SK-N-SH (cell line): ENCODE measurements at regions not wholly inside any gene's neighbourhood (a gene's known extent, or its start where the extent isn't known, plus 50 kb on each side); places are given as distances from the start of the nearest gene placed in this dataset.

Source experiments
- CTCF ChIA-PET: fragments of 300-600, 350-600 bp; formaldehyde crosslinking; extraction: SDS; loops from one replicate; lab custom pipeline; 2021; lab: Yijun Ruan, JAX
- POLR2A ChIA-PET: fragments of 350-600 bp; sonication (Branson Sonifier 250); formaldehyde crosslinking; extraction: SDS; loops from one replicate; lab custom pipeline; 2020; ENCODE audit warnings: antibody characterized with exemption, inconsistent platforms; lab: Yijun Ruan, JAX
- DNase-seq: peaks from one replicate; pipeline ENCODE4 v3.0.0; 2012
- H2AFZ ChIP-seq: fragments of 200-600 bp; sonication (generic); 2 replicates; pipeline ENCODE4 v1.8.1; 2016; ENCODE audit warnings: antibody characterized with exemption, mild to moderate bottlenecking, low read depth
- H3F3A ChIP-seq: fragments of 200-600 bp; sonication (generic); replicated peaks from 2 replicates; pipeline ENCODE3; 2016; ENCODE audit warnings: antibody characterized with exemption, mild to moderate bottlenecking; ENCODE audit not compliant: insufficient read depth
- H3K27ac ChIP-seq, 2 experiments: fragments of 200-500 bp in 1 of 2; fragments of 200-600 bp in 1 of 2; sonication (Bioruptor generic) in 1 of 2; sonication (generic), shearing (Covaris generic) in 1 of 2; 2 replicates each; pipeline versions ENCODE4 v1.5.1 to v1.6.1; 2014 to 2016; ENCODE audit warnings: low read depth in 2 of 2, inconsistent platforms in 1 of 2, low read length in 1 of 2, mild to moderate bottlenecking in 1 of 2, mixed read lengths in 1 of 2
- H3K27me3 ChIP-seq: fragments of 200-600 bp; sonication (generic), shearing (Covaris generic); 2 replicates; pipeline ENCODE4 v1.6.1; 2016; ENCODE audit warnings: mixed run types; ENCODE audit not compliant: insufficient read depth
- H3K36me3 ChIP-seq, 2 experiments: fragments of 200-500 bp in 1 of 2; fragments of 200-600 bp in 1 of 2; sonication (Bioruptor generic) in 1 of 2; sonication (generic) in 1 of 2; replicated peaks in 1 of 2; 2 replicates each; pipeline versions ENCODE3 to v1.5.1; 2014 to 2016; ENCODE audit warnings: low read length in 1 of 2, mild to moderate bottlenecking in 1 of 2; ENCODE audit not compliant: insufficient read depth in 2 of 2, control insufficient read depth in 1 of 2
- H3K4me1 ChIP-seq, 2 experiments: fragments of 200-500 bp in 1 of 2; fragments of 200-600 bp in 1 of 2; sonication (Bioruptor generic) in 1 of 2; sonication (generic), shearing (Covaris generic) in 1 of 2; 2 replicates each; pipeline versions ENCODE4 v1.5.1 to v1.6.1; 2014 to 2016; ENCODE audit warnings: low read depth in 1 of 2, low read length in 1 of 2, mixed run types in 1 of 2; ENCODE audit not compliant: insufficient read depth in 2 of 2, control insufficient read depth in 1 of 2
- H3K4me2 ChIP-seq: fragments of 200-600 bp; sonication (generic), shearing (Covaris generic); 2 replicates; pipeline ENCODE4 v1.6.1; 2017; ENCODE audit warnings: mixed run types
- H3K4me3 ChIP-seq, 2 experiments: fragments of 200-500 bp in 1 of 2; fragments of 200-600 bp in 1 of 2; sonication (Bioruptor generic) in 1 of 2; sonication (generic), shearing (Covaris generic) in 1 of 2; 2 replicates each; pipeline versions ENCODE4 v1.5.1 to v1.8.1; 2014 to 2016; ENCODE audit warnings: low read depth in 2 of 2, inconsistent platforms in 1 of 2, low read length in 1 of 2, mild to moderate bottlenecking in 1 of 2, mixed read lengths in 1 of 2, moderate library complexity in 1 of 2
- H3K79me2 ChIP-seq: fragments of 200-600 bp; sonication (generic); 2 replicates; pipeline ENCODE4 v1.8.1; 2017; ENCODE audit warnings: mild to moderate bottlenecking; ENCODE audit not compliant: insufficient read depth
- H3K9ac ChIP-seq: fragments of 200-600 bp; sonication (generic); 2 replicates; pipeline ENCODE4 v1.6.1; 2017; ENCODE audit warnings: mixed run types
- H3K9me2 ChIP-seq: fragments of 200-600 bp; sonication (generic); 2 replicates; pipeline ENCODE4 v1.6.1; 2017; ENCODE audit warnings: mixed run types
- H3K9me3 ChIP-seq: fragments of 200-600 bp; sonication (generic); 2 replicates; pipeline ENCODE4 v1.6.1; 2017; ENCODE audit warnings: mixed run types, mild to moderate bottlenecking, moderate library complexity
- H4K20me1 ChIP-seq: fragments of 200-600 bp; sonication (generic); 2 replicates; pipeline ENCODE4 v1.6.1; 2017; ENCODE audit warnings: mild to moderate bottlenecking, mixed run types; ENCODE audit not compliant: insufficient read depth
- CHD2 ChIP-seq: fragments of 150-350 bp; IDR thresholded peaks from 2 replicates; pipeline ENCODE4 v1.6.1; 2018; ENCODE audit warnings: low read length; ENCODE audit not compliant: partially characterized antibody
- ELF1 ChIP-seq: IDR thresholded peaks from 2 replicates; pipeline ENCODE4 v1.4.0; 2012
- EZH2phosphoT487 ChIP-seq: fragments of 200-600 bp; sonication (generic); IDR thresholded peaks from 2 replicates; pipeline ENCODE4 v1.6.1; 2017; ENCODE audit warnings: low read depth, mixed run types, mild to moderate bottlenecking, antibody characterized with exemption, moderate library complexity, borderline replicate concordance
- FOSL2 ChIP-seq: IDR thresholded peaks from 2 replicates; pipeline ENCODE4 v1.4.0; 2012; ENCODE audit warnings: low read depth, mild to moderate bottlenecking, moderate library complexity, borderline replicate concordance
- FOXM1 ChIP-seq: IDR thresholded peaks from 2 replicates; pipeline ENCODE4 v1.4.0; 2012; ENCODE audit warnings: low read depth, mild to moderate bottlenecking
- GATA2 ChIP-seq: sonication (generic); formaldehyde crosslinking; IDR thresholded peaks from 2 replicates; pipeline ENCODE4 v1.5.0; 2020; ENCODE audit warnings: mild to moderate bottlenecking, missing genetic modification reagents
- JUND ChIP-seq: IDR thresholded peaks from 2 replicates; pipeline ENCODE4 v1.4.0; 2012
- MXI1 ChIP-seq: IDR thresholded peaks from 2 replicates; pipeline ENCODE4 v1.6.1; 2012; ENCODE audit warnings: mild to moderate bottlenecking, low read depth, low read length, improper control_type of control experiment
- NFIC ChIP-seq: IDR thresholded peaks from 2 replicates; pipeline ENCODE4 v1.4.0; 2012; ENCODE audit warnings: borderline replicate concordance
- RCOR1 ChIP-seq: fragments of 150-350 bp; IDR thresholded peaks from 2 replicates; pipeline ENCODE4 v1.6.1; 2017; ENCODE audit warnings: antibody characterized with exemption, low read length
- RFX5 ChIP-seq: IDR thresholded peaks from 2 replicates; pipeline ENCODE4 v1.6.1; 2012; ENCODE audit warnings: mild to moderate bottlenecking, improper control_type of control experiment, low read length
- RXRA ChIP-seq: IDR thresholded peaks from 2 replicates; pipeline ENCODE4 v1.4.0; 2012; ENCODE audit warnings: low read depth, mild to moderate bottlenecking, borderline replicate concordance
- TEAD4 ChIP-seq: IDR thresholded peaks from 2 replicates; pipeline ENCODE4 v1.4.0; 2012; ENCODE audit warnings: mild to moderate bottlenecking, borderline replicate concordance; ENCODE audit not compliant: insufficient read depth
- WGBS: methylation state at CpG from one replicate; pipeline ENCODE4 v1.1.6; 2017; ENCODE audit warnings: low lambda C conversion rate; 5-methylcytosine and 5-hydroxymethylcytosine counted together
- TF ChIP-seq, protein P1 (sequence below): IDR thresholded peaks from 2 replicates; pipeline ENCODE4 v1.4.0; 2012; ENCODE audit warnings: low read depth
- TF ChIP-seq, protein P2 (sequence below): IDR thresholded peaks from 2 replicates; pipeline ENCODE4 v1.4.0; 2012; ENCODE audit warnings: low read depth, borderline replicate concordance
- TF ChIP-seq, protein P3 (sequence below): fragments of 150-350 bp; IDR thresholded peaks from 2 replicates; pipeline ENCODE4 v1.6.1; 2016; ENCODE audit warnings: mild to moderate bottlenecking, low read depth, low read length
- TF ChIP-seq, protein P4 (sequence below): fragments of 200-600 bp; sonication (generic); IDR thresholded peaks from 2 replicates; pipeline ENCODE4 v1.6.1; 2017; ENCODE audit warnings: antibody characterized with exemption, mild to moderate bottlenecking, moderate library complexity
- TF ChIP-seq, protein P5 (sequence below): IDR thresholded peaks from 2 replicates; pipeline ENCODE4 v1.6.1; 2012; ENCODE audit warnings: mild to moderate bottlenecking, low read depth, low read length, moderate library complexity

DNA sequence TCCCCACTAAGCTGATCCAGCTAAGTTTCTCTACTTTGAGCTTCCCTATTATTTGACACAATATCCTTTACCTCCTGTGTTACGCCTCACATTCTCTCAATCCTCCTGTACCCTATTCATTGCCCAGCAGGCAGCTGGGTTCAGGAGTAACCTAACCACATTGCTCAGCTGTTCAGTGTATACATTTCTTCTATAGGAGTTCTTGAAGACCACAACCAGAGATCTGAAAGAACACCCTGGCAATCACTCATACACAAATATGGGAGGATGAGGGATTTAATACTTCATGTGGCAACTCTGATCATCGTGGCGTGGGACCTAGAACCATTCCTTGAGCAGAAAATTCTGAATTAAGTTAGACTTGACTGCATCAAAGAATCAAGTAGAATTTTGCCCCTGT lies 346.8 kb upstream of the ARPP21 start (continued):
- TF ChIP-seq, protein P1, sequence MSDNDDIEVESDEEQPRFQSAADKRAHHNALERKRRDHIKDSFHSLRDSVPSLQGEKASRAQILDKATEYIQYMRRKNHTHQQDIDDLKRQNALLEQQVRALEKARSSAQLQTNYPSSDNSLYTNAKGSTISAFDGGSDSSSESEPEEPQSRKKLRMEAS = no peak
- TF ChIP-seq, protein P2, sequence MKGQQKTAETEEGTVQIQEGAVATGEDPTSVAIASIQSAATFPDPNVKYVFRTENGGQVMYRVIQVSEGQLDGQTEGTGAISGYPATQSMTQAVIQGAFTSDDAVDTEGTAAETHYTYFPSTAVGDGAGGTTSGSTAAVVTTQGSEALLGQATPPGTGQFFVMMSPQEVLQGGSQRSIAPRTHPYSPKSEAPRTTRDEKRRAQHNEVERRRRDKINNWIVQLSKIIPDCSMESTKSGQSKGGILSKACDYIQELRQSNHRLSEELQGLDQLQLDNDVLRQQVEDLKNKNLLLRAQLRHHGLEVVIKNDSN = no peak

DNA sequence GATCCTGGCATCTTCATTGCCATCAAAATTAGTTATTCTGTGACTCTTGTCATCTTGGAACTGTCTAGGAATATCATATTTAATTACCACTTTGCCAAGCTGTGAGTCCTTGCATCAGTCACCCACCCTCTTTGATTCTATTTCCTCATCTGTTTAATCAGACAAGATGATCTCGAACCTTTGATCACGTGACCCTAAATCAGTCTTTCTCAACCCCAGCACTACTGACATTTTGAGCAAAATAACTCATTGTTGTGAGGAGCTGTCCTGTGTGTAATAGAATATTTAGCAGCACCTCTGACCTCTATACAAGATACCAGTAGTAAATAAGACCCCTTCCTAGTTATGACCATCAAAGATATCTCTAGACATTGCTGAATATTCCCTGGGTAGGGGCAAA lies 343.4 kb upstream of the ARPP21 start:
- POLR2A ChIA-PET = no interaction called here
- H3K4me3 ChIP-seq = no peak overlapping the region
- no peaks in the 10 kb centered on the region for H3K9me2 ChIP-seq
- H3K79me2 ChIP-seq = no peaks in the 10 kb centered on the region
- no peak overlapping the region for H3K4me2 ChIP-seq
- 54% methylated on average over 2 of the region's 2 CpGs for WGBS
- H3K27ac ChIP-seq = no peak overlapping the region
- H3K9me3 ChIP-seq = no peaks in the 10 kb centered on the region
- H3K4me1 ChIP-seq = no peaks in the 10 kb centered on the region
- CTCF ChIA-PET = interaction anchor here (0.7 to 1.1 kb wide), 3 partner anchors 19 to 275 kb away, joined by 3 read pairs; no protein-coding TSS in a partner anchor
- no peak overlapping the region for H2AFZ ChIP-seq
- H4K20me1 ChIP-seq = no peaks in the 10 kb centered on the region
- TF ChIP-seq RCOR1 (no peak), FOXM1 (no peak), MXI1 (no peak), GATA2 (no peak), CHD2 (no peak), ELF1 (no peak), RXRA (no peak), EZH2phosphoT487 (no peak), RFX5 (no peak), TEAD4 (no peak), JUND (no peak), FOSL2 (no peak), NFIC (no peak)
- TF ChIP-seq, protein P3, sequence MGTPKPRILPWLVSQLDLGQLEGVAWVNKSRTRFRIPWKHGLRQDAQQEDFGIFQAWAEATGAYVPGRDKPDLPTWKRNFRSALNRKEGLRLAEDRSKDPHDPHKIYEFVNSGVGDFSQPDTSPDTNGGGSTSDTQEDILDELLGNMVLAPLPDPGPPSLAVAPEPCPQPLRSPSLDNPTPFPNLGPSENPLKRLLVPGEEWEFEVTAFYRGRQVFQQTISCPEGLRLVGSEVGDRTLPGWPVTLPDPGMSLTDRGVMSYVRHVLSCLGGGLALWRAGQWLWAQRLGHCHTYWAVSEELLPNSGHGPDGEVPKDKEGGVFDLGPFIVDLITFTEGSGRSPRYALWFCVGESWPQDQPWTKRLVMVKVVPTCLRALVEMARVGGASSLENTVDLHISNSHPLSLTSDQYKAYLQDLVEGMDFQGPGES = no peak
- TF ChIP-seq, protein P1 = no peak
- TF ChIP-seq, protein P4, sequence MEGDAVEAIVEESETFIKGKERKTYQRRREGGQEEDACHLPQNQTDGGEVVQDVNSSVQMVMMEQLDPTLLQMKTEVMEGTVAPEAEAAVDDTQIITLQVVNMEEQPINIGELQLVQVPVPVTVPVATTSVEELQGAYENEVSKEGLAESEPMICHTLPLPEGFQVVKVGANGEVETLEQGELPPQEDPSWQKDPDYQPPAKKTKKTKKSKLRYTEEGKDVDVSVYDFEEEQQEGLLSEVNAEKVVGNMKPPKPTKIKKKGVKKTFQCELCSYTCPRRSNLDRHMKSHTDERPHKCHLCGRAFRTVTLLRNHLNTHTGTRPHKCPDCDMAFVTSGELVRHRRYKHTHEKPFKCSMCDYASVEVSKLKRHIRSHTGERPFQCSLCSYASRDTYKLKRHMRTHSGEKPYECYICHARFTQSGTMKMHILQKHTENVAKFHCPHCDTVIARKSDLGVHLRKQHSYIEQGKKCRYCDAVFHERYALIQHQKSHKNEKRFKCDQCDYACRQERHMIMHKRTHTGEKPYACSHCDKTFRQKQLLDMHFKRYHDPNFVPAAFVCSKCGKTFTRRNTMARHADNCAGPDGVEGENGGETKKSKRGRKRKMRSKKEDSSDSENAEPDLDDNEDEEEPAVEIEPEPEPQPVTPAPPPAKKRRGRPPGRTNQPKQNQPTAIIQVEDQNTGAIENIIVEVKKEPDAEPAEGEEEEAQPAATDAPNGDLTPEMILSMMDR = no peak
- TF ChIP-seq, protein P5, sequence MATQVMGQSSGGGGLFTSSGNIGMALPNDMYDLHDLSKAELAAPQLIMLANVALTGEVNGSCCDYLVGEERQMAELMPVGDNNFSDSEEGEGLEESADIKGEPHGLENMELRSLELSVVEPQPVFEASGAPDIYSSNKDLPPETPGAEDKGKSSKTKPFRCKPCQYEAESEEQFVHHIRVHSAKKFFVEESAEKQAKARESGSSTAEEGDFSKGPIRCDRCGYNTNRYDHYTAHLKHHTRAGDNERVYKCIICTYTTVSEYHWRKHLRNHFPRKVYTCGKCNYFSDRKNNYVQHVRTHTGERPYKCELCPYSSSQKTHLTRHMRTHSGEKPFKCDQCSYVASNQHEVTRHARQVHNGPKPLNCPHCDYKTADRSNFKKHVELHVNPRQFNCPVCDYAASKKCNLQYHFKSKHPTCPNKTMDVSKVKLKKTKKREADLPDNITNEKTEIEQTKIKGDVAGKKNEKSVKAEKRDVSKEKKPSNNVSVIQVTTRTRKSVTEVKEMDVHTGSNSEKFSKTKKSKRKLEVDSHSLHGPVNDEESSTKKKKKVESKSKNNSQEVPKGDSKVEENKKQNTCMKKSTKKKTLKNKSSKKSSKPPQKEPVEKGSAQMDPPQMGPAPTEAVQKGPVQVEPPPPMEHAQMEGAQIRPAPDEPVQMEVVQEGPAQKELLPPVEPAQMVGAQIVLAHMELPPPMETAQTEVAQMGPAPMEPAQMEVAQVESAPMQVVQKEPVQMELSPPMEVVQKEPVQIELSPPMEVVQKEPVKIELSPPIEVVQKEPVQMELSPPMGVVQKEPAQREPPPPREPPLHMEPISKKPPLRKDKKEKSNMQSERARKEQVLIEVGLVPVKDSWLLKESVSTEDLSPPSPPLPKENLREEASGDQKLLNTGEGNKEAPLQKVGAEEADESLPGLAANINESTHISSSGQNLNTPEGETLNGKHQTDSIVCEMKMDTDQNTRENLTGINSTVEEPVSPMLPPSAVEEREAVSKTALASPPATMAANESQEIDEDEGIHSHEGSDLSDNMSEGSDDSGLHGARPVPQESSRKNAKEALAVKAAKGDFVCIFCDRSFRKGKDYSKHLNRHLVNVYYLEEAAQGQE = no peak
- no peak for DNase-seq
- H3K9ac ChIP-seq = no peak overlapping the region
- H3F3A ChIP-seq = no peaks in the 10 kb centered on the region
- H3K36me3 ChIP-seq = no peaks in the 10 kb centered on the region
- no peaks in the 10 kb centered on the region for H3K27me3 ChIP-seq
